ENCODE measurements at regions not wholly inside any gene's neighbourhood (a gene's known extent, or its start where the extent isn't known, plus 50 kb on each side); places are given as distances from the start of the nearest gene placed in this dataset.
"Not testable (repeated sequence)": the region's sequence is repeated elsewhere in the genome, so short reads cannot be mapped to it uniquely, and the experiment has no call there.

- ATAC-seq, result no peak
These were observed 806.6 kb downstream of the NXPH1 start for GRCh38 chr7:9240001-9240400.

DNA sequence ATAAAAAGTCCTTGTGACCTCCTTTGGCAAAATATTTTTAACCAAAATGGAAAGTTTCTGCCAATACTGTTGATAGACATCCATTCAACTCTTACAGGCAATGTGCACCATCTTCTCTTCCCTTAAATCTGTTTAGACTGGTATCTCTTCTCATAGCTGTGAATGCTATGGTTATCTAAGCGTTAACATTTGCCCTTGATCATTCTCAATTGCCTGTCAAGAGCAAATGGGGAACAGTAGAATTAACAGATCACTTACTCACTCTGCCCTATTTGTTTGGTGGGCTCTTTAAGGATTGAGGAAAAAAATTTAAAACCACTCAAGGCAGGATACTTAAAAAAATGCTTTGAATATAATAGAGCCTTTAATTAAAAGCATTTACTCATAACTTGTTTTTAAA is 808.4 kb downstream of the NXPH1 start:
- ATAC-seq, result no peak

DNA sequence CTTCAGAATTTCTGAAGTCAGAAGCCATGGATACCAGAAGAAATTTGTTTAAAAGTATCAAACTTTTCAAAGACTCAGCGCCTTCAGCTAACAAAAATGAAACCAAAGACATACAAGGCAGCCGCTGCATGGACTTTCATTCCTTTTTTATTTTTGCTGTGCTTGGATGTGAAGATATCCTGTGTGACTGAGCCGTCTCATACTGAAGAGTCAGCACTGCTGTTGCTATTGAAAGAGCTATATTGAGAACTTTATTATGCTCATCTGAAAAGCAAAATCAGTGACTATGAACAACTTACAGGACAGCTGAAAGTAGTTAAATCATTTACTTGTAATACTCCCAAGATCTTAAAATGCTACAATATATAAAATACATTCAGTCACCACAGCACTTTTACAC is 809.2 kb downstream of the NXPH1 start:
- ATAC-seq, result no peak

DNA sequence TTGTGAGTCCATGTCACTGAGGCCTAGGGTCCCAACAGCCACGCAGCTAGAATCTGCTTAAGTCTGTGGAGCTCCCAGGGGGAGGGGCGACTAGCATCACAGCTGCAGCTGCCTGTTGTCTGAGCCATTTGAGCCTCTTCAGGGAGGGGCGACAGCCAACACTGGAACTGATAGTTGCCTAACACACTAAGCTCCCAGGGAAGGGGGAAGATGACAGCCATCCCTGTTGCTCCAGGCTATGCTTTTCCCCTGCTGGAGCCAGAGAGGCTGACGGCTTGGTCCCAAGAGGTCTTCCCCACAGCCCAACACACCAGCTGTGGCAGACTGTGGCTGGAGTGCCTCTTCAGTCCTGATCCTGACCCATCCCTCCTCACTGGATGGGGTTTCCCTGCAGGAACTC is 817.5 kb downstream of the NXPH1 start:
- no peak for ATAC-seq

DNA sequence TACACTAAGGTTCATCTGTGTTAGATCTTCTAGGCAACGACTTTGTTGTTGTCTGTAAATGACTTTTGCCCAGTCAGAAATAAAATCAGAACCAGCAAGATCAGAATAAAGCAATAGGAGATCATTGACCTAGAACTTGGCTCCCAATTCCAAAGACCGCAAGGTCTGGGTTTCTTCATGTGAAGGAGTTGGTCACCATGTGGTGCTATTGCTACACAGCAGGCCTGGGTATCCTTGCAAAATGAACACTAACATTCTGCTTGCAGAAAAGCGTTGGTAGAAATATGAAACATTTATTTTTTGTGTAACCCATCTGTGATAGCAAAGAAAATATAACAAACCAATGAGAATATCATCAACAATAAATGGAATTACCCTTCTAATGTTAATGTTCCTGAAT is 831.0 kb downstream of the NXPH1 start:
- ATAC-seq, result no peak

DNA sequence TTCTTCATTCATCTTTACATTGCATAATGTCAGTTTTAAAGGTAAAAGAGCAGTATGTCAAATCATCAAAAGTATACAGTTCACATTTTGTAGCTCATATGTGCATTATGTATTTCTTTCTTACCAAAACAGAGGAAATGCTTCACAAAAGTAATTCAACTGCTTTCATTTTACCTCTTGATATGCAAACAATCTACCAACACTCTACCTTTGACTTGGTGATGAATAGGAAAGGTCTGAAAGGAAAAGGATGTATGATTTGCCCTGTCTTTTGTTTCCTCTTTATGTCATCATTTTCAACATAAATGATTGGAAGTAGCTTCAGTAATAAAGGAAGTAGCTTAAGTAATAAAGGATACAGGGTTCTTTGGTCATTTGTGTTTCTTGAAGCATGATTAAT is 846.7 kb downstream of the NXPH1 start:
- ATAC-seq, result no peak

- ATAC-seq, result no peak
These were observed 849.8 kb downstream of the NXPH1 start for GRCh38 chr7:9283246-9283645.

DNA sequence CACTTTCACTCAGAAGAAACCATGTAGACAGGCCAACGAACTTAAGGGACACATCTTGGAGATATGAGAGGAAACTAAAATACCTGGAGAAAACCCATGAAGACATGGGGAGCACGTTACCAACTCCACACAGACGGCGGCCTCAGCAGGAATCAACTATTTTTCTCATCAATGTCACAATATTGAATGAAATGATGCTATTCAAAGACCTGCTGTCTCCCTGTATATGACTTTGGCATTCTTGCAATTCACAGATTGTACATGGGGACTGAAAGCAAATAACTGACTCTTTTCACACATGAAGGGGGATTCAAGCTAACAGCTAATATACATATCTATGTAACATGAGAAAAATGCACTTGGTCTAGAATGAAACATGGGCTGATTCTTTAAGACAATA is 869.0 kb downstream of the NXPH1 start:
- no peak for ATAC-seq

DNA sequence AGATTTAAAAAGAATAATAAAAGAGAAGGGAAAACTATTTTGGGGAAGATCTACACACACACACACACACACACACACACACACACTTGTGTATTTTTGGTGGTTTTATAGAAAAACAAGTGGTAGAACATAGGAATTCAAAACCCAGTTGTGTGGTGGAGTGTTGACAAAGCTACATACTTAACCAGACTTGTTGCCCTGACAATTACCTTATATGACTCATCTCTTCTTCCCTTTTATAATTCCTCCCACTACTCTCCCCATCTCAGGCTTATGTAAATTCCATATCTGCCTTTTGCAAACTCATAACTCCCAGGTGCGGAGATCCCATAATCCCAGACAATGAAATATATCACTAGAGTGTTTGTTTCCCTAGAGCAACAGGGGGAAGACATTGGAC is 873.7 kb downstream of the NXPH1 start:
- ATAC-seq, result no peak

- no peak for ATAC-seq
These were observed 891.1 kb downstream of the NXPH1 start for GRCh38 chr7:9324513-9324912.

DNA sequence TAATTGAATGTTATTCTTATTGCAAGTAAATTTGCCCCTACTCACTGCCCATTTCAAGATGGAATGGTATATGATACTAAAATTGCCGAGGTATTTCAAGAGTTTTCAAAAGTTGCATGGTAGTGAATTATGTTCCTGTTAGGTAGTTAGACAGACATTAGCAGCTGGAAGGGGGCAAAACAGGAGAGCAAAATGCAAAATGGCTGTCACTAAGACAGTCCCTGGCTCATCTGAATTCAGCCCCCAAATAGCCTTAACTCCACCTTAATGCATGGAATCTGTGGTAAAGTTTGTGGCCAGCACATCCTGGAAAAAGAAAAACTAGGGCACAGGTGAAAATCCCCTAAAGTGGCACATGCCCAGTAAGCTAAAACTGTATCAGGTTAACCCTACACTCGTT is 894.9 kb downstream of the NXPH1 start:
- no peak for ATAC-seq

GRCh38 chr7:9349625-9350024 is 916.2 kb downstream of the NXPH1 start:
- ATAC-seq, result no peak

DNA sequence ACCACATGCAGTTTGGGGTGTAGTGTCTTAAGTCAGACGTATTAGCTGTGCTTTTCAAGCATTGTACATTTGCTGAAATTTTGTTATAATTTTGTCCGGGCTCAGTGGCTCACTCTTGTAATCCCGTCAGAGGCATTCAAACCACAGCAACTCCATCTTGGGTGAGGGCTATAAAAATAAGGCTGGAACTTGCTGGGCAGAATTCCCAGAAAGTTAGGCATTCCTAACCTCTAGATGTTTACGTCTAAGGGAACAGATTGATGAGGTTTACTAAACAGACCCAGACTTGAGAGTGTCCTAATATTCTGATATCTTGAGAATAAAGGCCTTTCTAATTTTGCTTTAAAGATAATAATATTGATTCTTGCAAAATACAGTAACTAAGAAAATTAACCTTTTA is 957.8 kb downstream of the NXPH1 start:
- ATAC-seq, result no peak

DNA sequence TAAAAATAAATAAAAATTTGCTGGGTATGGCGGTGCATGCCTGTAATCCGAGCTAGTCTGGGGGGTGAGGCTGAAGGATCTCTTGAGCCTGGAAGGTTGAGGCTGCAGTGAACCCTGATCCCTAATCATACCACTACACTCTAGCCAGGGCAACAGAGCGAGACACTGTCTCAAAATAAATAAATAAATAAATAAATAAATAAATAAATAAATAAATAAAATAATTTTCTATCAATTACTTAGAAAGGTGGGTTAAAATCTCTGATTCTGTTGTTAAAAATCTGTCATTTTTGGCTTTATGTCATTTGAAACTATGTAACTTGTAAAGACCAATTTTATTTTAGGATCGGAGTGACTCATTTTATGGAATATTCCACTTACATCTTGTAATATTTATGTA is 958.6 kb downstream of the NXPH1 start:
- ATAC-seq, result no peak

- ATAC-seq, result not testable (repeated sequence)
These were observed 971.0 kb downstream of the NXPH1 start for GRCh38 chr7:9404386-9404785.

- no peak for ATAC-seq
These were observed 974.4 kb downstream of the NXPH1 start for GRCh38 chr7:9407816-9408215.

DNA sequence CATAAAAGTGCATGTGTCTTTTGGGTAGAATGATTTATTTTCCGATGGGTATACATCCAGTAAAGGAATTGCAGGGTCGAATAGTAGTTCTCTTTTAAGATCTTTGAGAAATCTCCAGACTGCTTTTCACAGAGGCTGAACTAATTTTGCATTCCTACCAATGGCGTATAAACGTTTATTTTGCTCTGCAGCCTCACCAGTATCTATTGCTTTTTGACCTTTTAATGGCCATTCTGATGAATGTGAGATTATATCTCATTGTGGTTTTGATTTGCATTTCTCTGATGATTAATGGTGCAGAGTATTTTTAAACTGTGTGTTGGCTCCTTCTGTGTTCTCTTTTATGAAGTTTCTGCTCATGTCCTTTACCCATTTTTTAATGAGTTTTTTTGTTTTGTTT is 1020.1 kb downstream of the NXPH1 start:
- no peak for ATAC-seq

DNA sequence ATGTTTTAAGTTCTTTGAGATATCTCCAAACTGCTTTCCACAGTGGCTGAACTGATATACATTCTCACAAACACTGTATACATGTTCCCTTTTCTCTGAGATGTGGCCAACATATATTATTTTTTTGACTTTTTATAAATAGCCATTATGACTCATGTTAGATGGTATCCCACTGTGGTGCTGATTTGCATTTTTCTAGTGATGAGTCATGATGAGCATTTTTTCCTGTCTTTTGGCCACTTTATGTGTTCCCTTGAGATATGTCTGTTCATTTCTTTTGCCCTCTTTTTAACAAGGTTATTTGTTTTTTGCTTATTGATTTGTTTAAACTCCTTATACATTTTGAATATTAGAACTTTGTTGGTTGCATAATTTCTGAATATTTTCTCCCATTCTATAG is 1055.1 kb downstream of the NXPH1 start:
- no peak for ATAC-seq

DNA sequence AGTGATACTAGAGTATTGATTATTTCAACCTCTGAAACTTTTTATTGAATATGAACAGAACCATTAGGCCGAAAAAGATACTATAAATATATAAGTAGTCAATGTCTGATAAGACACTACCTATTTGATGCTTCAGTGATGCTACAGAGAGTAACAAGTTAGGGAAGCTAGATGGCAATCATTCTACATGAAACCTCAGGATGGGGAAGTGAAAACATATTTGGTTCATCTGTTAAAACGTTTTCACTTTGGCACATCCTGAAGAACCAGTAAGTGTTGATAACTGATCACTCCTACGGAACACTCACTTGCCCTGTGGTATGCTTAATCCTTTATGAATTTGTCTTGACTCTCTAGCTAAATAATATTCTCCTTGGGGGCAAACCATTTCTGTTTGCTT is 1064.9 kb downstream of the NXPH1 start:
- ATAC-seq, result no peak

DNA sequence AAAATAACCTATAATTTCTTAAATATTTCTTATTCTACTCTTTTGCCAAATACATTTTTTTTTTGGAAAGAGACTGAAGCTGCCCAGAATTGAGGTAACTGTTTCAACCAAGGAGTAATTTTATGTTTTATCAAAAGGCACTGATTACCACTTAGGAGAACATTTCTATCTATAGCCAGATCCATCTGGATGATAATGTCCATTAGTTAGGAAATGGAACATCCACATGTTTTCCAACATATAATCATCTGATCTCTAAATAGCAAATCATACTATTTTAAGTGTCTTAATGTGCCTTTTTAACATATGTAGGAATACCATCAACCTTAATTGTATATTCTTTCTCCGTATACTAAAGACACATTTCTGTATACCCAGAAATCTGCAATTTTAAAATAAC is 1068.9 kb downstream of the NXPH1 start:
- no peak for ATAC-seq

DNA sequence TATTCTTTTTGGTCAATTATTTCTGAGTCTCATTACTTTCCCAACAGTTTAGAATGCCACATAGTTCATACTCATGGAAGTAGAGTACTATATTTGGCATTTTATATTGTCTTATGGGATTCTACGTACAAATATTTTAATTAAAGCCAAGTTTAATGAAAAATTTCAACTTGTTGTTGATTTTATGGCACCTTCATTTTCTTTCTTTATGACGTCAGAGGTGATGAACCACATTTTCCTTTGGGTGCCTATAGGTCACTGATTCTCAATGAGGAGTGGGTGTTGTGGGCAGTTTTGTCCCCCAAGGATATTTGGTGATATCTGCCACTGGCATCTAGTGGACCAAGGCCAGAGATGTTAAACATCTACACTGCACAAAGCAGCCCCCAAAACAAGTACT is 1071.3 kb downstream of the NXPH1 start:
- no peak for ATAC-seq

DNA sequence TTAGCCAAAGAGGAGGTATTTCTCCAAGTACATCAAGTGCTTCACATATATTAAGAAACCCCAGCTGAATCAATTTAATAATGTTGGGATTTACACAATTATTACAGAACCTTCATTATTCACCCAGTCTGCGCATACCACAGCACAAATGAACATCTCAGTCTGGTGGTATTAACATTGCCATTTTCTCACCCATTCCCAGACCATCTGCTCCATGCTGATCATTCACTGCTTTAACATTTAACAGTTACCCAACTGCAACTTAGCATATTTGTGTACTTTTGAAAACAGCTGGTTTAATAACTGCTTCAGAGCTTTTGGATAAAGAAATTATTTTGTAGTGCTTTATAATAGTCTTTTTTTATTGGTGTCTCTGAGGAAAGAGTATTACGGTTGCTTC is 1072.1 kb downstream of the NXPH1 start:
- ATAC-seq, result no peak

DNA sequence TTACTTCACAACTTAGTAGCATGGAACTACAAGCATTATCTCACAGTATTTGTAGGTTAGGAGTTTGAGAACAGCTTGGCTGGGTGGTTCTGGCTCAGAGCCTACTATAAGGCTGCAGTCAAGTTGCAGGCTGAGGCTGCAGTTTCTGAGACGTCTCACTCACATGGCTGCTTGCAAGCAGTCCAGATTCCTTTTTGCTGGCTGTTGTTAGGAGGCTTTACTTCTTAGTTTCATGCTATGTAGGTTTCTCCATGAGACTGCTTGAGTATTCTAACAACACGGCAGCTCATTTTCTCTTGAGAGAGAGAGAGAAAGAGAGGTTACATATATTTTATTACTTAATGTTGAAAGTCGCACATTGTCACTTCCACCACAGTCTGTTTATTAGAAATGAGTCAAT is 1073.9 kb downstream of the NXPH1 start:
- no peak for ATAC-seq

GRCh38 chr7:9516662-9517061 is 1083.3 kb downstream of the NXPH1 start:
- no peak for ATAC-seq

DNA sequence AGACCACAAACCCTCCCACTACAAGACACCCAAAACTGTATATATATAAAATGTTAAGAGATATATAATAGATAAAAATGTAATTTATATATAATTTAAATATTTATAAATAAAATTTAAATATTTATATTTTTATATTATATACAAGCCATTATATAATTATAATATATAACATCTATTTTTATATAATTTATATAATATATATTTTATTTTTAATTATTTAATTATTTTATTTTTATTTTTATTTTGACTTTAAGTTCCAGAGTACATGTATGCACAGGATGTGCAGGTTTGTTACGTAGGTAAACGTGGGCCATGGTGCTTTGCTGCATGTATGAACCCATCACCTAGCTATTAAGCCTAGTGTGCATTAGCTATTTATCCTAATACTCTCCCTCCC is 1090.2 kb downstream of the NXPH1 start:
- no peak for ATAC-seq

GRCh38 chr7:9552431-9552830 is 1119.0 kb downstream of the NXPH1 start:
- not testable (repeated sequence) for ATAC-seq
